Activated CD8-positive, alpha-beta memory T cell treated with anti-CD3 and anti-CD28 coated beads, Interleukin-2, amount 50 U/mL, for 24 hours (primary cell): ENCODE measurements at regions not wholly inside any gene's neighbourhood (a gene's known extent, or its start where the extent isn't known, plus 50 kb on each side); places are given as distances from the start of the nearest gene placed in this dataset.
"Not testable (repeated sequence)": the region's sequence is repeated elsewhere in the genome, so short reads cannot be mapped to it uniquely, and the experiment has no call there.

ENCODE experiments used
- DNase-seq: peaks from one replicate; pipeline ENCODE4 v3.0.0-alpha.2; 2020; ENCODE audit errors: extremely low read depth

GRCh38 chr19:29054886-29055675, 157.9 kb downstream of the UQCRFS1 start:
- DNase-seq = no peak

GRCh38 chr19:29048873-29049272, 164.1 kb downstream of the UQCRFS1 start:
- no peak for DNase-seq

GRCh38 chr19:29045679-29046254, 167.2 kb downstream of the UQCRFS1 start:
- no peak for DNase-seq

DNA sequence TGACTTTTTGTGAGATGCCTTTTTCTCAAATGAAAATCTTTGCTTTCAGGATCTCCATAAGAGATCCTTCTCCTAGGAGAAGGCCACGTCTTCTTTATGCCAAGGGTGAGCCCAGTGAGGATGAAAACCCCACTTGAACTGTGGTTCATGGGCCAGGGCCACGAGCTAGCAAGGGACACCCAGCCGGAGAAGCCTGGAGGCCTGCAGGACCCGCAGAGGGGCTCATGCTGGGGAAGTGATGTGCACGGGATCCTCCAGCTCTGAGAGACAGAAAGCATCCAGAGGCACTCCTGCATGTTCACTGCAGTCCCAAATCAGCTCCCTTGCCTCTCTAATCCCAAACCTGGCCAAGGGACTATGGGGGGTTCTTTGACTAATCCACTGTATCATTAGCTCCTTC, 168.9 kb downstream of the UQCRFS1 start:
- no peak for DNase-seq

- DNase-seq = no peak
Measured at GRCh38 chr19:29042450-29042849, 170.5 kb downstream of the UQCRFS1 start.

- DNase-seq = no peak
Measured at GRCh38 chr19:29040951-29041350, 172.0 kb downstream of the UQCRFS1 start.

- DNase-seq = no peak
Measured at GRCh38 chr19:29040292-29040691, 172.7 kb downstream of the UQCRFS1 start.

- DNase-seq = not testable (repeated sequence)
Measured at GRCh38 chr19:29039036-29039435, 173.9 kb downstream of the UQCRFS1 start.

- DNase-seq = no peak
Measured at GRCh38 chr19:29031216-29031615, 181.7 kb downstream of the UQCRFS1 start.

- DNase-seq = no peak
Measured at GRCh38 chr19:29029268-29029958, 183.5 kb downstream of the UQCRFS1 start.

GRCh38 chr19:29022599-29022998, 190.4 kb downstream of the UQCRFS1 start:
- no peak for DNase-seq

DNA sequence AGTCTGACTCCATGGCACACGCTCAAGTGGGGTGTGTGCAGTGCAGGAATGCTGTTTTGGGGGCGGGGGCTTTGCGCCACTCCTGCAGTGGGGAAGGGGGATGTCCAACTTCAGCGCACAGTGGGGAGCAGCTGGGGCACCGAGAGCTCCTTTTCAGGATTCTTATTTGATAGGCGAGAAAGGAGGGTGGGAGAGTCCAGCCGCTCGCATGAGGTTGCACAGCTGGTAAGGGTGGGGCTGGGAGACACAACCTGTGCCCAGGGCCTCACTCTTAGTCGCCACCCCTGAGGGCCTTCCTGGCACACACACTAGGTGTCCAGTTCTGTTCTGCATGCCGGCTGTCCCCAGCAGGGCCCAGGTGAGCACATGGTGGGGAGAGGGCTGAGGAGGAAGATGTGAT, 190.8 kb downstream of the UQCRFS1 start:
- DNase-seq = no peak

DNA sequence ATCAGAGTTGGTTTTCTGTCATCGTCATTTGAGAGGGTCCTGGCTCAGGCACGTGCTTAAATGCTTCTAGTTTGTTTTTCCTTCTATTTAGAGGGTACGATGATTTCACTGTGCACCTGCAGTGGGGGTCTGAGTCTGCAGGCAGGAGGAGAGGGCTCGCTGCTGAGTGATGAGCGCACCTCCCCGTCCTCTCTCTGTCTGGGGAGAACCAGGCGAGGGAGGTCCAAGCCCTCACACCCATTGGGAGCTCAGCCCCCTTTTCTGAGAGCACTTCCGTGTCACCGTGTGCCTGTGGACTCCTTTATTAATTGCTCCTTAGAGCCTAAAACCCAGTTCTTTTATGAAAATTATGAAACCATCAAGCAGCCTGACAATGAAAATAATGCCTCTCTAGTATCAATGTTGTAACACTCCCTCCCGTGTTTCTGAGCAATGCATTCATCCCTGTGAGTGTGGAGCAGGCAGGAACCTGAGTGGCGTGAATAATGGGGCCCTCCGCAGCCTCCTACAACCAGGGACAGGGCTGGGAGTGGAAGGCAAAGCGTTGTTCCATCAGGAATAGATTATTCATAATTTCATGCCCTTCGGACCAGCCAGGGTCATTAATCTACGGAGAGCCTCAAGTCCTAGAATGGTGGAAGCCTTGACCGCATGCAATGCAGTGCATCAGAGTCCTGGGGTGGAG, 191.6 kb downstream of the UQCRFS1 start:
- DNase-seq = no peak

DNA sequence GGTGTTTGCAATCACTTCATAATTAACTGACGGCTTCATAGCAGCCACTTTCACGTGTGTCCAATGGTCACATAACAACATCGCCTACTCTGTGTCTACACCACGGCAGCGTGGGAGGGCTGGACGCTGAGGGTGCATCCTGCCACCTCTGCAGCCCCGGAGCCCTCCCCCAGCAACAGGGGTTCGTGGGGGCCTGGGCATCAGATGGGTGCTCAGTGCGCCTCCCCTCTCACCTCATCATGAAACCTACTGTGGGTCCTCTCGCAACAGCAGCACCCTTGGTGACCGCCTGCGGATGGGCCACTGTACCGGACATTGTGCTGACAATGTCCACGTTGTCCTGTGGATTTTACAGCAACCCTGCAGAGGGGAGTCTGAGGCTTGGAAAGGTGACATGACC, 193.5 kb downstream of the UQCRFS1 start:
- no peak for DNase-seq

- DNase-seq = no peak
Measured at GRCh38 chr19:29018542-29018941, 194.4 kb downstream of the UQCRFS1 start.

DNA sequence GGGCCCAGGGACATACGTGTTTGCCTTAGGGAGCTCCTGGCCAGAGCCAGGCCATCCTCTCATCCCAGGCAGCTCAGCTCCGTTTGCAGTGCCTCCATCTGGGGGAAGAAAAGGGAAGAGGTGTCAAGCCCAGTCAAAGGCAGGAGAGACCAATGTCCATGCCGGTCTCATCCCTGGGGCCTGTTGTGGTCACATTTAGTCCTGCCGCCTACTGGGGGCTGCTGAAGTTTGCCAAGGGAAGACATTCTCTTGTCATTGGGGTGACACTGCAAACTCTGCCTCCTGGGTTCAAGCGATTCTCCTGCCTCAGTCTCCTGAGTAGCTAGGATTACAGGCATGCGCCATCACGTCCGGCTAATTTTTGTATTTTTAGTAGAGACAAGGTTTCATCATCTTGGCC, 195.2 kb downstream of the UQCRFS1 start:
- no peak for DNase-seq

- DNase-seq = no peak
Measured at GRCh38 chr19:29016926-29017760, 195.8 kb downstream of the UQCRFS1 start.

- no peak for DNase-seq
Measured at GRCh38 chr19:29016353-29016752, 196.6 kb downstream of the UQCRFS1 start.

GRCh38 chr19:29015569-29015968, 197.4 kb downstream of the UQCRFS1 start:
- no peak for DNase-seq

- no peak for DNase-seq
Measured at GRCh38 chr19:29014857-29015436, 198.0 kb downstream of the UQCRFS1 start.

DNA sequence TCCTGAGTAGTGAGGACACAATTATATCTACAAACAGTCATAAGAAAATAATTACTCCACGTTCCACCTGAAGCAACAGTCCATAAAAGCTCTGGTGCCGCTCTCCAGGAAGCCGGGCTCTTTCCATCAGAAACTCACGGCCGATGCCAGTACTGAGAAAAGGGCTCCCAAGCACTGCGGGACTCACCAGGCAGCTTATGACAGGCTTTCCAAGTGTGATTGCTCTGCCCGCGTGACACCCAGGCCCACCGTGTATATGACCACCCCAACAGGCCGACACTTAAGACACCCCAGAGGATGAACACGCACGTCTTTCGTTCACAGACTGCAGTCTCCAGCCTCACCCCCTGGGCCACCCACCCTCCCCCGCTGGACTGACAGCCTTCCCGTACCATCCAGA, 199.0 kb downstream of the UQCRFS1 start:
- DNase-seq = no peak
